GM21447 (cell line): ENCODE measurements at regions not wholly inside any gene's neighbourhood (a gene's known extent, or its start where the extent isn't known, plus 50 kb on each side); places are given as distances from the start of the nearest gene placed in this dataset.

Experiments used
- ATAC-seq: cut with Tn5 transposase; IDR thresholded peaks from one replicate; pipeline ENCODE4 v1.9.1; 2021; ENCODE audit not compliant: unreplicated experiment

GRCh38 chr10:78973901-78974616 is 94.7 kb upstream of the ZMIZ1 start:
- peak; percentile 40 for ATAC-seq

- no peak for ATAC-seq
Observed at GRCh38 chr10:78974617-78975317, 94.0 kb upstream of the ZMIZ1 start.

- ATAC-seq: no peak
Observed at GRCh38 chr10:78975926-78976325, 92.8 kb upstream of the ZMIZ1 start.

GRCh38 chr10:78976825-78977755 is 91.7 kb upstream of the ZMIZ1 start:
- ATAC-seq: no peak

GRCh38 chr10:78979938-78980337 is 88.8 kb upstream of the ZMIZ1 start:
- no peak for ATAC-seq

GRCh38 chr10:78980354-78980753 is 88.4 kb upstream of the ZMIZ1 start:
- no peak for ATAC-seq

GRCh38 chr10:78980815-78981214 is 88.0 kb upstream of the ZMIZ1 start:
- ATAC-seq: no peak

GRCh38 chr10:78981257-78981969 is 87.4 kb upstream of the ZMIZ1 start:
- ATAC-seq: peak; percentile 86

- ATAC-seq: no peak
Observed at GRCh38 chr10:78981970-78982281, 86.8 kb upstream of the ZMIZ1 start.

GRCh38 chr10:78982726-78983125 is 86.0 kb upstream of the ZMIZ1 start:
- ATAC-seq: no peak

- no peak for ATAC-seq
Observed at GRCh38 chr10:78983608-78984007, 85.2 kb upstream of the ZMIZ1 start.

GRCh38 chr10:78985973-78986818 is 82.6 kb upstream of the ZMIZ1 start:
- ATAC-seq: no peak

- peak; percentile 48 for ATAC-seq
Observed at GRCh38 chr10:78991187-78991586, 77.6 kb upstream of the ZMIZ1 start.

- ATAC-seq: peak; percentile 72
Observed at GRCh38 chr10:78992333-78992732, 76.4 kb upstream of the ZMIZ1 start.

- ATAC-seq: no peak
Observed at GRCh38 chr10:78993261-78993945, 75.4 kb upstream of the ZMIZ1 start.

- no peak for ATAC-seq
Observed at GRCh38 chr10:78995987-78996791, 72.6 kb upstream of the ZMIZ1 start.

- ATAC-seq: no peak
Observed at GRCh38 chr10:78996792-78997129, 72.0 kb upstream of the ZMIZ1 start.

- no peak for ATAC-seq
Observed at GRCh38 chr10:78997635-78998618, 70.8 kb upstream of the ZMIZ1 start.
